NCI-H2196 treated with DMSO at 0.1 percent for 48 hours (cell line): ENCODE measurements at regions not wholly inside any gene's neighbourhood (a gene's known extent, or its start where the extent isn't known, plus 50 kb on each side); places are given as distances from the start of the nearest gene placed in this dataset.

Experiments
- DNase-seq: peaks from one replicate; lab custom pipeline; 2025; ENCODE audit not compliant: unreplicated experiment; lab: John Stamatoyannopoulos, UW

GRCh38 chr2:180169474-180169873, 162.4 kb upstream of the CWC22 start:
- DNase-seq: no peak

- DNase-seq: no peak
Measured at GRCh38 chr2:180161415-180161814, 154.3 kb upstream of the CWC22 start.

- no peak for DNase-seq
Measured at GRCh38 chr2:180159921-180160320, 152.8 kb upstream of the CWC22 start.

GRCh38 chr2:180158961-180159360, 151.9 kb upstream of the CWC22 start:
- no peak for DNase-seq

GRCh38 chr2:180156651-180157050, 149.6 kb upstream of the CWC22 start:
- no peak for DNase-seq

GRCh38 chr2:180150606-180151005, 143.5 kb upstream of the CWC22 start:
- no peak for DNase-seq

GRCh38 chr2:180146541-180146940, 139.4 kb upstream of the CWC22 start:
- no peak for DNase-seq

GRCh38 chr2:180146114-180146513, 139.0 kb upstream of the CWC22 start:
- DNase-seq: no peak

- DNase-seq: no peak
Measured at GRCh38 chr2:180145163-180145562, 138.1 kb upstream of the CWC22 start.

GRCh38 chr2:180144338-180144813, 137.3 kb upstream of the CWC22 start:
- no peak for DNase-seq

- no peak for DNase-seq
Measured at GRCh38 chr2:180143633-180144337, 136.7 kb upstream of the CWC22 start.

- no peak for DNase-seq
Measured at GRCh38 chr2:180141600-180141999, 134.5 kb upstream of the CWC22 start.

- DNase-seq: no peak
Measured at GRCh38 chr2:180133736-180134135, 126.6 kb upstream of the CWC22 start.

GRCh38 chr2:180130403-180130802, 123.3 kb upstream of the CWC22 start:
- DNase-seq: no peak

GRCh38 chr2:180128861-180129260, 121.8 kb upstream of the CWC22 start:
- no peak for DNase-seq

- DNase-seq: peak; percentile 69
Measured at GRCh38 chr2:180125245-180125962, 118.3 kb upstream of the CWC22 start.

GRCh38 chr2:180124273-180125139, 117.4 kb upstream of the CWC22 start:
- peak; percentile 7 for DNase-seq

- DNase-seq: no peak
Measured at GRCh38 chr2:180122874-180123273, 115.8 kb upstream of the CWC22 start.

- no peak for DNase-seq
Measured at GRCh38 chr2:180115675-180116074, 108.6 kb upstream of the CWC22 start.

GRCh38 chr2:180115269-180115668, 108.2 kb upstream of the CWC22 start:
- DNase-seq: no peak

- DNase-seq: no peak
Measured at GRCh38 chr2:180111901-180112300, 104.8 kb upstream of the CWC22 start.

GRCh38 chr2:180110469-180110868, 103.4 kb upstream of the CWC22 start:
- no peak for DNase-seq
